Fibroblast of mammary gland (primary cell): ENCODE measurements at regions not wholly inside any gene's neighbourhood (a gene's known extent, or its start where the extent isn't known, plus 50 kb on each side); places are given as distances from the start of the nearest gene placed in this dataset.

Source experiments
- DNase-seq: peaks from one replicate; pipeline ENCODE4 v3.0.0-alpha.2; 2010; ENCODE audit warnings: low read depth
- H3K4me3 ChIP-seq: 2 replicates; pipeline ENCODE4 v1.5.1; 2011; ENCODE audit warnings: low read depth, mild to moderate bottlenecking, low read length, moderate library complexity; ENCODE audit not compliant: control insufficient read depth
- TF ChIP-seq, protein P1 (sequence below): conservative IDR thresholded peaks from 2 replicates; pipeline ENCODE4 v1.5.1; 2011; ENCODE audit warnings: low read depth, low read length, inconsistent platforms; ENCODE audit not compliant: control insufficient read depth, insufficient read depth

- peak; percentile 1 for DNase-seq
- no peak overlapping the region for H3K4me3 ChIP-seq
- TF ChIP-seq, protein P1, sequence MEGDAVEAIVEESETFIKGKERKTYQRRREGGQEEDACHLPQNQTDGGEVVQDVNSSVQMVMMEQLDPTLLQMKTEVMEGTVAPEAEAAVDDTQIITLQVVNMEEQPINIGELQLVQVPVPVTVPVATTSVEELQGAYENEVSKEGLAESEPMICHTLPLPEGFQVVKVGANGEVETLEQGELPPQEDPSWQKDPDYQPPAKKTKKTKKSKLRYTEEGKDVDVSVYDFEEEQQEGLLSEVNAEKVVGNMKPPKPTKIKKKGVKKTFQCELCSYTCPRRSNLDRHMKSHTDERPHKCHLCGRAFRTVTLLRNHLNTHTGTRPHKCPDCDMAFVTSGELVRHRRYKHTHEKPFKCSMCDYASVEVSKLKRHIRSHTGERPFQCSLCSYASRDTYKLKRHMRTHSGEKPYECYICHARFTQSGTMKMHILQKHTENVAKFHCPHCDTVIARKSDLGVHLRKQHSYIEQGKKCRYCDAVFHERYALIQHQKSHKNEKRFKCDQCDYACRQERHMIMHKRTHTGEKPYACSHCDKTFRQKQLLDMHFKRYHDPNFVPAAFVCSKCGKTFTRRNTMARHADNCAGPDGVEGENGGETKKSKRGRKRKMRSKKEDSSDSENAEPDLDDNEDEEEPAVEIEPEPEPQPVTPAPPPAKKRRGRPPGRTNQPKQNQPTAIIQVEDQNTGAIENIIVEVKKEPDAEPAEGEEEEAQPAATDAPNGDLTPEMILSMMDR = no peak
Observed at GRCh38 chr4:11881947-11882346, 453.3 kb upstream of the HS3ST1 start.

DNA sequence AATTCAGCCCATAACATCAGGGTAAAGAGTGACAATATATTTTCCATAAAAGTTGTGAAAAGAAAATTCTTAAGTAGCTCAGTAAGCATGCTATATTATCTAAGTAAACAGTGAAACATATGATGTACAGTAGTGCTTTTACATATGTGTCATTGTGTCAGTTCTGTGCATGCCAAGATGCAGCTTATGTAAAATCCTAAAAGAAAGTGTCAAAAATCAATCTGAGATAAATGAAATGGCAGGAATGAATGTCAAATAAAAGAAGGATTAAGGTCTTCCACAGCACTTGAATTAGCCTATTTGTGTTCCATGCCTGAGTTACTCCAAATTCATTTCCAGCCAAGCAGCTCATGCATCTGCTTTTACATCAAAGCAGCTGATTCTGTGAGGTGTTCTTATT lies 452.7 kb upstream of the HS3ST1 start:
- TF ChIP-seq, protein P1 = no peak
- DNase-seq = no peak
- H3K4me3 ChIP-seq = no peak overlapping the region

DNA sequence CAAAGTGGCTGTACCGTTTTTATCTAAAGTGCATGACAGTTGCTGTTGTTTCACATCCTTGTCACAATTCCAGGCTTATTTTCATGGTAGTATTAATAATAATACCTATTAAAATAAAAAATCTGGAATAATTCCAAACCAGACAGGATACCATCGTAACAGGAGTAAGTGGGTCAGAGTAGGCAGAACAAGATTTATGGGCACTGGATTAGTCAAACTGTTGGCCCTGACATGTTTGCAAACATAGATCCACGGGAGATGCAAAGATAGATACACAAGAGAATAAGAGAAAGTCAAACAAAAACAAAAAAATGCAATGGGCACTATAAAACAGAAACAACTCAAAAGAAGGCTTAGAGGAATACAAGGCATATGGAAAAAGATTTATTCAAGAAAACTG lies 449.5 kb upstream of the HS3ST1 start:
- TF ChIP-seq, protein P1 = no peak

DNA sequence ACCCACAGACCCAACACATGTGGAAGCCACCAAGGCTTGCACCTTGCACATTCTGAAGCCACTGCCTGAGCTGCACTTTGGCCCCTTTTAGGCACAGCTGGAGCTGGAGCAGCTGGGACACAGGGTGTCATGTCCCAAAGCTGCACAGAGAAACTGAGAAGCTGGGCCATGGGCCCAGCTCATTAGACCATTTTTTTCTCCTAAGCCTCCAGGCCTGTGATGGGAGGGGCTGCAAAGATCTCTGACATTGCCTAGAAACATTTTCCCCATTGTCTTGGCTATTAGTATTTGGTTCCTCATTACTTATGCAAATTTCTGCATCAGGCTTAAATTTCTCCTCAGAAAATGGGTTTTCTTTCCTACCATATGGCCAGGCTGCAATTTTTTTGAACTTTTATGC lies 447.4 kb upstream of the HS3ST1 start:
- TF ChIP-seq, protein P1 = no peak
- DNase-seq = no peak
- H3K4me3 ChIP-seq = no peak overlapping the region

More for the DNA sequence above, 449.5 kb upstream of the HS3ST1 start:
- no peak overlapping the region for H3K4me3 ChIP-seq
- DNase-seq = no peak

DNA sequence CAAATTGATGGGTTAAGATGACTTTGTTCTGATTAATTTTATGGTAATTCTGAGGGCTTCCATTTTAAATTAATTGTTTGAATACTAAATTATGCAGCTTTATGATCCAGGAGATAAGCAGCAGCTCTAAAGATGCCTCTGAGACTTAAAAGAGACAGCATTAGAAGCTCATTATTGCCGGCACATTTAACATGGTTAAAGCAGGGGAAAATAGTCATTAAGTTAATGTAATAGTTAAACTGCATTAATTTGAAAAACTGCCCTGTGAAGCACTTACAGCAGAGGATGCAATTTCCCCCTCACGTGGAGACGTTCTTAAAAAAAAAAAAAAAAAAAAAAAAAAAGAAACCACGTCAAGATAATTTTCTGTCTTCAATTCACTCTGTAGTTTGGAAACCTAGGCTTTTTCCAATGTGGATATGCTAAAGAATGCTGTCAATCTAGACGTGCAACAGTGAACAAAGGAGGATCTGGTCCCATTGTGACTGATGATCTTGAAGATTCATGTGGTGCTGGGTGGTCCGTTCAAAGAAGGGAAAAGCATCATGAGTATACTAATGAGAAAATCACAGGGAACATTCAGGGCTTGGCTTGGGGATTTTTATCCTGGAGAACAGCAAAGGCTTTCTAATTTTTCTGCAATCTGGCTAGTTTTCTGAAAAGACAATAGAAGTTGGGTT lies 440.6 kb upstream of the HS3ST1 start:
- H3K4me3 ChIP-seq = no peak overlapping the region
- DNase-seq = no peak
- TF ChIP-seq, protein P1 = no peak

DNA sequence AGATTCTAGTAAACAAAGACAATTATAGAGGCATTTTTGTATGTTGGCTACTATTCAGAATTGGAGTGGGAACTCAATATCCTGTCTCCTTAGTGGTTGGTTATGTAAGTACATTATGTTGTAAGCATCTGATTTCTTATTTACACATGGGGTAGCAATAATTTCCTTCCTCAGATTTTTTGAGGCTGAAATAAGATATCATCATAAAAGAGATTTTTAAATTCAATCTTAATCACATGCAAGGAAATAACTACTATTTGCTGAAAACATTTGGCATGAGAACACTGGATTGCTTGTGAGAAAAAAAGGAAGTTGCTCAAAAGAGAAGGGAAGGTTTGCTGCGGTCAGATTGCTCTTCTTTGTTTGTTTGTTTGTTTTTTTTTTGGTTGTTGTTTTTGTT lies 437.7 kb upstream of the HS3ST1 start:
- DNase-seq = no peak
- no peak overlapping the region for H3K4me3 ChIP-seq
- TF ChIP-seq, protein P1 = no peak

GRCh38 chr4:11860996-11861395 lies 432.3 kb upstream of the HS3ST1 start:
- no peak overlapping the region for H3K4me3 ChIP-seq
- TF ChIP-seq, protein P1 = no peak
- no peak for DNase-seq
